Ovary (tissue), 3 donors: ENCODE measurements at regions not wholly inside any gene's neighbourhood (a gene's known extent, or its start where the extent isn't known, plus 50 kb on each side); places are given as distances from the start of the nearest gene placed in this dataset.

Experiments
- CTCF ChIP-seq, 3 donors: fragments of 450-650 bp in 2 of 3; fragments of 200-600 bp in 1 of 3; IDR thresholded peaks; one replicate each; pipeline versions ENCODE4 v1.5.1 to v1.8.0; 2016 to 2022; ENCODE audit warnings: antibody characterized with exemption in 3 of 3, mild to moderate bottlenecking in 1 of 3
- EP300 ChIP-seq: sonication (generic); formaldehyde crosslinking; IDR thresholded peaks from one replicate; pipeline ENCODE4 v1.6.1; 2017; ENCODE audit warnings: antibody characterized with exemption
- POLR2A ChIP-seq: fragments of 450-650 bp; IDR thresholded peaks from one replicate; pipeline ENCODE4 v1.6.1; 2017; ENCODE audit warnings: antibody characterized with exemption, mild to moderate bottlenecking, moderate library complexity
- donor health status: DM: no; HTN: no; CAD: no.

GRCh38 chr1:88052167-88052566 lies 631.9 kb upstream of the PKN2 start:
- TF ChIP-seq CTCF (IDR thresholded peaks at IDR 0.05) (no peak), EP300 (no peak), POLR2A (no peak)
